Fibroblast of skin of right quadriceps (primary cell): ENCODE measurements at regions not wholly inside any gene's neighbourhood (a gene's known extent, or its start where the extent isn't known, plus 50 kb on each side); places are given as distances from the start of the nearest gene placed in this dataset.
"Not testable (repeated sequence)": the region's sequence is repeated elsewhere in the genome, so short reads cannot be mapped to it uniquely, and the experiment has no call there.

ENCODE experiments used
- DNase-seq: peaks from one replicate; pipeline ENCODE4 v3.0.0-alpha.2; 2013

DNA sequence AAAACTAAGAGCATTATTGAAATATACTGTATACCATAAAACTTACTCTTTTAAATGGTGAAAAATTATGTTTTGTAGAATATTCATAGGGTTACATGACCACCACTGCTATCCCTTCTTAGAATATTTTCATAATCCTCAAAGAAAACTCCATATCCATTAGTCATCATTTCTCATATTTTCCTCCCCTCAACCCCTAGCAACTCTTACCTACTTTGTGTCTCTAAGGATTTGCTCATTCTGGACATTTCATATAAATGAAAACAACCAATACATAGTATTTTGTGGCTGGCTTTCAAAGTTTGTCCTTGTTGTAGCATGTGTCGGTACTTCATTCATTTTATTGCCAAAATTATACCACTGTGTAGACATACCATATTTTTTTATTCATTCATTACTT, 863.8 kb downstream of the KCNA4 start:
- peak; percentile 43 for DNase-seq

DNA sequence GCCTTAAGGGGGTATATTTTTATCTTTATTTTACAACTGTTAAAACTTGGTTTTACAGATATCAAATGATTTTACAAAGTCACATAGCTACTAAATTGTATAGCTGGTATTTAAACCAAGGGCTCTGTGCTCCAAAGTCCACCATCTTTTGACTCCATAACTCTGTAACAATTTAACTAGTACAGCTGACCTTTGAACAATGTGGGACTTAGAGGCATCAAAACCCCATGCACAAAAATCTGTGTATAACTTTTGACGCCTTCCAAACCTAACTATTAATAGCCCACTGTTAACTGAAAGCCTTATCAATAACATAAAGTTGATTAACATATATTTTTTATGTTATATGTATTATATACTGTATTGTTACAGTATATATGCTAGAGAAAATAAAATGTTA, 874.3 kb downstream of the KCNA4 start:
- not testable (repeated sequence) for DNase-seq

DNA sequence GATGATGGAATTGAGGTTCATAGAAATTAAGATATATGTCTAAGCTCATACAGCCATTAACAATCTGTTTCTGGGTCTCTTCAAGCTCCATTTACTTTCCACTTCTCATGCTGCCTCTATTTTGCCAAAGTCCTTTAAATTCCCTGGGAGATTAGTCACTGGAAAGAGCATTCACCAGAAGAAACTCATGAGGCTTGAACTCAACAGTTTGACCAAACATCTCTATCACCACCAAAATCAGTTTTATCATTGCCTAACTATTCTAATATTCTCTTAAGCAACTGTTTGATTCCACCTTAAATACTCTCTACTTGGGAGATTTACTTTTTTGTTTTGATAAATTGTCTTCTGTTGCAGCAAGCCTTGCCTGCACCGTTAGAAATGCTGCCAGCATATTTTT, 881.3 kb downstream of the KCNA4 start:
- DNase-seq: peak; percentile 60

DNA sequence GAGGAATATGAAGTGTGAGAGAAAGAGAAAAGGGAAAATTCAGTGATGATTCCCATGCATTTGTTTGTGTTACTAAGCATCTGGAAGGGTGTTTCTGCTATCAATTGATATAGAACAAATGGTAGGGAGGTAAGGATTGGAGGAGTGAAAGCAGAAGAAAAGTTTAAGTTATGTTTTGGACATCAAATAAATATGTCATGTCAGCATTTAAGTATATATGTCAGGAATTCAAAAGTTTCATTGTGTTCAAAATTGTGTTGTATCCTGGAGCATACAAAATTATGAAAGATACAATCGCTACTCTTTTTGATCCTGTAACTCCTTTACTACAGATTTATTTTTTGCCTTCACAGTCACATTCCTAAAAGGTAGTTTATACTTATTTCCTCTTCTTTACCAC, 885.8 kb downstream of the KCNA4 start:
- DNase-seq: no peak

DNA sequence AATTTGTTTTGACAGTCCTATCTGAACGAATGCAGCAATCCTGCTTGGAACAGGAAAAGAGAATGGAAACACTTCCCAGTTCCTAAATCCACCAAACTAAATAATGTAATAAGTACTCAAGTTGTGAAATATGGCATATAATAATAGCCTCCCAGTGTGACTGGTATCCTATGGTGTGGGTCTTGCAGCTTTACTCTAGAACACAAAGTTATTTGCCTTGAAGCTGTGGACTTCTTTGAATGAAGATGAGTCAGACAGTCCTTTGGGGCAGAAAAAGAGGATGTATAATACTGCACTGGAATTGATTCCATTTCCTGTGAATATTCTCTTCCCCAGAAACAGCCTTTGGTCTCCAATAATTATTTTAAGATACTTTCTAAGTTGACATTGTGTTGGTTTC, 887.0 kb downstream of the KCNA4 start:
- peak; percentile 67 for DNase-seq

DNA sequence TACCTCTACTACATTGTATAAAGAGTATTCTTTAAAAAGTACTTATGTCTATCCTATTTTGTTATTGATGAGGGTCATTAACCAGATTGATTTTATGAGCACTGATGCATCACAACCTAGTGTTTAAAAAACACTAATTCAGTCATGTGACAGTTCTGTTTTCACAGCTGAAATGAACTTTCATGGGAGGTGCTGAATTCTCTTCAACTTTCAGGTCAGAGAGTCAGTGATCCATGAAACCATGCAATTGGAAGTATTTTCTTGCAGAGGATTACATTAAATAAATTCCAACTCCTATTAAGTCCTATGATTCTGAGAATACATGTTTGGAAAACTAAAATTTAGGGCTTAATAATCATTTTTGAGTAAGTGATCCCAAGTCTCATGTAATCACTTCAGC, 889.4 kb downstream of the KCNA4 start:
- DNase-seq: no peak

DNA sequence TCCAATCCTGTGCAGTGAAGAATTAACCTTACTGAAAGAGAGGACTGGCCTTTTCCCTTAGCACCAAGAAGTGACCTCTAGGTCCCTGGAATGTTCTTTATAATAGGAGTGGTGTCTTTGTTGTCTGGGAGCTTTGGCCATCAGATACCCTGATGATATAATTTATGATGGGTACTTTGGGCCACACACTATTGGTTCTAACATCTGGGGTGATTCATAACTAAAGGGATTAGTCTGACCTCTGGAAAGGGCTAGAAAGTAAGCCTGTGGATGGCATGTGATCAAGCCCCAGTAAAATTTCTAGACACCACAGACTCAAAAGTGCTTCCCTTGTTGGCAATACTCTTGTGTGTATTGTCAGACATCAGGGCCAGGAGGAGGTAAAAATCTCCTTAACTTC, 891.2 kb downstream of the KCNA4 start:
- peak; percentile 26 for DNase-seq

DNA sequence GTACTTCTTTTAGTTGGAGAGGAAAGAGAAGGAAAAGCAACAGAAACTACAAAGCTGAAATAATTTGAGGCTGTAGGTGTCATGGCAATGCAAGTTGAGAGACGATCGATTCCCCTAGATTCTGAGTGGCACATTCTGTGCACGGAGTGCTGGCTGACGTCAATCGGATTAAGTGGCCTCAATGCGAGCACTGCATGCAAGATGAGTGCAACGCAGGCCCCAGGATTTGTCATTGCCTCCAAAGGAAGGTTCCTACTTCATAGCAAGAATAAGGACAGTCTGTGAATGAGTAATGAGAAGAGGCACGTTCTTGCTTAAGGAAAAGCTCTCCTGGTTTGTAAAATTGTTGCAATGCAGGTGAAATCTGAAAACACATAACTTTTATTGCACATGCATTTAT, 892.4 kb downstream of the KCNA4 start:
- DNase-seq: no peak

DNA sequence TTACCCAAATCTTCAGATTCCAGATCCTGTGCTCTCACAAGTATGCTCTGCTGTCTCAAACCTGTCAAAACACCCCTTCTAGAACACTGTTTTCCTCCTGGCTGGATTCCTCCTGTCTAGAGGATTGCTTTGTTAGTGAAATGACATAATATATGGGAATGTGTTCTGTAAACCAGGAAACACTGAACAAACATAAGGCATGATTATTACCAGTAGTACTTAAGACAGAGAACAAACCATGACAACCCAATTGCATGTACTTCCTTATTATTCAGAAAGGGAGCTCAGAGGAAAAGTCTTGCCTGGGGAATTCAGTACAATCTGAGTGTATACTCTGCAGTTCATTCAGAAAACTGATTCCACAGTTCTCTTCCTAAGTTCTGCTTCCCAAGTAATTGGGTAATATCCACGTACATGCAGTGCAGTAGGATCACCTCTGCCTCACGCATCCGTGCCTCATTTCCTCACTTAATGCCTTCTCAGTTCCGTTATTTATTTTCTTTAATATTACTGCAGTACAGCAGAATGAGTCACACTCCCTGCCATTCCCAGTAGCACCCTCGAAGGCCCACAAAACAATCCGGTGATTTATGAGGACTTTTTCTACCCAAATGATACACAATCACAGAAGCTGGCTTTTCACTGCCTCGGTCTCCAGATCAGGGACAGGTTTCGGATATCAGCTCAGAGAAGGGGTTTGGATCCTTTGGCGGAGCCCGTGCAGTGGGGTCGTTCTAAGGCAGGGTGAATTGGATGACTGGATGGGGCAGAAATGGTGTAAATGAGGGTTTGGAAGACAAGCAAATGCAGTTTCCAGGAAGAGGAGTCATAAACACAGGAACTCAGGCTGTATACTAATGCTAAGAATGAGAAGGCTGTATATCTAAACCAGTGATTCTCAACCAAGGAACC, 896.9 kb downstream of the KCNA4 start:
- peak; percentile 85 for DNase-seq

DNA sequence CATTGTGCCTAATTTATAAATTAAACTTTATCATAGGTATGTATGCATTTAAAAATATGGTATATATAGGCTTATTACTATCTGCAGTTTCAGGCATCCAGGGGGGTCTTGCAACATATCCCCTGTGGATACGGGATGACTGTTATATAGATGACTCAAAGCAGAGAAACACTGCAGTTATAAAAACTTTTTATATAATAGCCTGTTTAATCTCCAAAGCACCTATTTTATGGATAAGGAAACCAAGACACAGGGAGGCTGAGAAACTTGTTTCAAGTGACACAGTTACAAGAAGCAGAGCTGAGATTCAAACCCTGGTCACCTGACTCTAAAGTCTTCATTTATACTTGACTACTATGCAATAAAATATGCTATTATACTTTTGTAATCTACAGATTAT, 897.7 kb downstream of the KCNA4 start:
- DNase-seq: peak; percentile 61

DNA sequence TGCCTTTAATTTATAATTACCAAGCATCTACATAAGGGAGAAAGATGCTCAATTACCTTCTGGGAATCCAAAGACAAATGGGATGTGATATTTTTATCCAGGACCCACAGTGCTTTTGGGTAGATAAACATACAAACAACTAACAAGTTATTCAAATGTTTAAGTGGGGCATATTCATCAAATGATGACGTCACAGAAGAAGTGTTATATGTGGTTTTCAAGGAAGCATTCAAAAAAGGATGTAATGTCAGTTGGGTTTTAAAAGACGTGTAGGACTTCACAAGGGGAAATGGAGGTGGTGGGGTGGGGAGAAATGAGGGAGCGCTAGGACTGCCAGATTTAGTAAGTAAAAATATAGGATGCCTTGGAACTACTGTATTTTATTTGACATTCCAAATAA, 915.9 kb downstream of the KCNA4 start:
- no peak for DNase-seq

DNA sequence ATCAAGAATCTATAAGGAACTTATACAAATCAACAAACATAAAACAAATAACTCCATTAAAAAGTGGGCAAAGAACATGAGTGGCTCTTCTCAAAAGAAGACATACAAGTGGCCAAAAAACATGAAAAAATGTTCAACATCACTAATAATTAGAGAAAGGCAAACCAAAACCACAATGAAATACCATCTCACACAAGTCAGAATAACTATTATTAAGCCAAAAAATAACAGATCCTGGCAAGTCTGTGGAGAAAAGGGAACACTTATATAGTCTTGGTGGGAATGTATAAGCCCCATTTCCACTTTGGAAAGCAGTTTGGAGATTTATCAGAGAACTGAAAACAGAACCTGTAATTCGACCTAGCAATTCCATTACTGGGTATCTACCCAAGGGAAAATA, 921.0 kb downstream of the KCNA4 start:
- peak; percentile 7 for DNase-seq

DNA sequence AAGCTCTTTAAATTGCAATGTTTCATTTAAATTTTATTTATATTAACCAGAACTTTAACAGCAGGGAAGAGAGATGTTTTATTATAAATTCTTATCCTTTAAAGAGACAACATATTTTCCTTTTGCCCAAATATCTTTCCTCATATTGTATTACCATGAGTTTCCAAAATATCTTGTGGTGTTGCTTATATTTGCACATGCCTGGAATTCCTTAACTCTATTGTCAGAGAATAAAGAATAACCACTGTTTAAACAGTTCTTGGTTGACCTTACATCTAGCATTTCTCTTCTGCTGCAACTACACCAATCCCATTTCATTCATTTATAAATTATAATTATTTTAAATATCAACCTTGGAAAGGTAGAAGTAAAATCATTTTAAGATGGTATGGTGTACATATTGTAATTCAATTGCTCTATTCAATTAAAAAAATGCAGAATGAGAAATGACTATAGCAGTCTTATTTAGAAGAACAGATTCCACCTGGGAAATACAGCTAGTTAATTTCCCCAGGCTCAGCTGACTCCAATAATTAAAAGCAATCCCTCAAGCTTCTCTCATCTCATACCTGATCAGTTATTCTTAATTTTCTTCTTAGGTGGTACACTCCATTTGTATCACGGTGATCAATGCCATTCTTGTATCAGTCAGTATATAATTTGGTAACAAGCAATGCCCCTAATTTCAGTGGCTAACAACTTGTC, 923.3 kb downstream of the KCNA4 start:
- DNase-seq: peak; percentile 68

DNA sequence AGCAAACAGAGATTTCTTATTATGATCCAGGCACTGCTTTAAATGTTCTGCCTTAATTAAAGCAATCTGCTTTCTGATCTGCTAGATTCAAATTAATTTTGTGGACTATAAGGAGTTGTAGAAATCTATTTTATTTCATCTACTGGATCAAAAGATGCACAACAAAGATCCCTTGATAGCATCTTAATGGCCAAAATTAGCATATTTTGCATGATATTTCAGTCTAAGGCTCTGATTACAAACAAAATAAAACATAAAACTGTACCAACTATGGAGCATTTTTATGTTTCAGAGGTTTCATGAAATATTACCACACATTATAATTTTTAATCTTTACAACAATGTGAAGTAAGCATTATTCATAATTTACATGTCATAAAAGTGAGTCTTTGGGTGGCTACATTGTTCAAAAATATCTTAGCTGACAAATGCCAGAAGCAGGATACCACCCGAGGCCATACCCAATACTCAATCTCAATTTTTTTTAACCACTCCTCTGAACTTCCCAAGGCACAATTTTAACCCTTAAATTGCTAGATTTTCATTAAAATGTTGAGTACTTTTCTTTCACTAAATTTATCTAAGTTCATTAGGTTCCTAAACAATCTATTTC, 929.5 kb downstream of the KCNA4 start:
- no peak for DNase-seq

DNA sequence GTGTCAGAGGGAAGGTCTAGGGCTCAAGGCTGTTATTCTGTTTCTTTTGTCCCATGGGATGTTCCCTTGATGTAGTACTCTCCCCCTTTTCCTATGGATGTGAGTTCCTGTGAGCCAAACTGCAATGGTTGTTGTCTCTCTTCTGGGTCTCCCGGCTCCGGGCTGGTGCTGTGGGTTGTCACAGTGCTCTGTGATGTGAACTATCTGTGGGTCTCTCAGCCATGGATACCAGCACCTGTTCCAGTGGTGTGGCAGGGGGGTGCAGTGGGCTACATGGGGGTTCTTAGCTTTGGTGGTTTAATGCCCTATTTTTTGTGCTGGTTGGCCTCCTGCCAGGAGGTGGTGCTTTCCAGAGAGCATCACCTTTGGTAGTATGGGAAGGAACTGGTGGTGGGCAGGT, 941.1 kb downstream of the KCNA4 start:
- no peak for DNase-seq

DNA sequence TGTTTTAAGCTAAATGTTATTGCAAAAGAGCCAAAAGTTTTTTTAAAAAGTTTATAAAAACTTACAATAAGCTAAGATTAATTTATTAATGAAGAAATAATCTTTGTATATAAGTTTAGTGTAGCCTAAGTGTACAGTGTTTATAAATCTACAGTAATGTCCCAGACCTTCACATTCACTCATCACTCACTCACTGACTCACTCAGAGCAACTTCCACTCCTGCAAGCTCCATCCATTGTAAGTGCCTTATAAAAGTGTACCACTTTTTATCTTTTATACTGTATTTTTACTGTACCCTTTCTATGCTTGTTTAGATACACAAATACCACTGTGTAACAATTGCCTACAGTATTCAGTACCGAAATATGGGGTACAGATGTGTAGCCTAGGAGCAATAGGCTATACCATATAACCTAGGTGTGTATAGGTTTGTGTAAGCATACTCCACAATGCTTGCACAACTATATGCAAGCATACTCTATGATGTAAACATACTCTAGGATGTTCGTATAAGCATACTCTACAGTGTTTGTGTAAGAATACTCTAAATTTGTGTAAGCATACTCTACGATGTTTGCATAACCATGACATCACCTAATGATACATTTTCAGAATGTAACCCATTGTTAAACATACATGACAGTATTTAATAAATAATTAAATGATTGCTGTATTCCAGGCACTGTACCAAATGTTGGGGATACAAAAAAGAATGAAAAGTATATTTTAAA, 953.0 kb downstream of the KCNA4 start:
- no peak for DNase-seq

DNA sequence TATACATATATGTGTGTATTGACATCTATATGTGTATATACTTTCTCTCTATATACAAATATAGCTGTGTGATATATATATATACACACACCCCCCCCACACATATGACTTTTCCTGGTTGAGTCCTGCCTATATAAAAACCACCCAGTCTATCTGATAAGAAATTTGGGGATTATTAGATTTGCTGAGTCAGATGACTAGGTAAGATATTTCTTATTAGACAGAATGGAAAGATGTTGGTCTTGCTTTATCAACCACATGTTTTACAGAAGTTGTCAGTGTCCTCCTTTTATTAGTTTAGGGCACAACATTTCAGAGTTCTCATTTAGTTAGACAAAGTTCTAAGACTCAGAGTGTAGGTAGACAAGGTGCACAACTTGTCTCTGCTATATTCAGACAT, 953.3 kb downstream of the METTL15 start:
- DNase-seq: no peak

DNA sequence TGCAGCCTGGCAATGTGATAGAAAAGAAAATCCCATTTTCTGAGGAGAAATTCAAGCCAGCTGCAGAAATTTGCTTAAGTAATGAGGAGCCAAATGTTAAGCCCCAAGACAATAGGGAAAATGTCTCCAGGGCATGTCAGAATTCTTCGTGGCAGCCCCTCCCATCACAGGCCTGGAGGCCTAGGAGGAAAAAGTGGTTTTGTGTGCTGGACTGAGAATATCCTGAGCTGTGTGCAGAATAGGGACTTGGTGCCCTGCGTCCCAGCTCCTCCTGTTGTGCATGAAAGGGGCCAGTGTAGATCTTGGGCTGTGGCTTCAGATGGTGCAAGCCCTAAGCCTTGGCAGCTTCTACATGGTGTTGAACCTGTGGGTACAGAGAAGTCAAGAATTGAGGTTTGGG, 948.3 kb downstream of the METTL15 start:
- not testable (repeated sequence) for DNase-seq

DNA sequence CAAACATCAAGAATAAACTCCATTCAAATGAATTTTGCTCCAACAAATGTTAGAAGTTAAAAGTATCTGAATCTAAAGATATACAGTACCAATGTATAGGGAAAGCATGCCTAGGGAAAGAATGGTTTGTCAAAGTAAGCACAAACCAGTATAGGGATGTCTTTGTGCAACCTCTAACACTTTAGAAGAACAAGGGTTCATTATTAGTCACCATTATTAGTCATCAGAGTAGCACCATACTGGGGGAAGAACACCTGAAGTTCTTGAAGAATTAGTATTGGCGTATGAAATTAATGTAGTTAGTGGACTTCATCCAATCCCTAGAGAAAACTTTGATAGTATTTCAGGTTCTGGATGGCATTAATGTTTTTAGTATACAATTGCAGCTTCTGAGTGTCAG, 943.7 kb downstream of the METTL15 start:
- DNase-seq: no peak

DNA sequence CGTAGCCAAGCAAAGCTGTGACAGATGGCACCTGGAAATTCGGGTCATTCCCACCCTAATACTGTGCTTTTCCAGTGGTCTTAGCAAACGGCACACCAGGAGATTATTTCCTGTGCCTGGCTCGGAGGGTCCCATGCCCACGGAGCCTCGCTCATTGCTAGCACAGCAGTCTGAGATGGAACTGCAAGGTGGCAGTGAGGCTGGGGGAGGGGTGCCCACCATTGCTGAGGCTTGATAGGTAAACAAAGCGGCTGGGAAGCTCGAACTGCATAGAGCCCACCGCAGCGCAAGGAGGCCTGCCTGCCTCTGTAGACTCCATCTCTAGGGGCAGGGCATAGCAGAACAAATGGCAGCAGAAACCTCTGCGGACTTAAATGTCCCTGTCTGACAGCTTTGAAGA, 942.8 kb downstream of the METTL15 start:
- DNase-seq: not testable (repeated sequence)

DNA sequence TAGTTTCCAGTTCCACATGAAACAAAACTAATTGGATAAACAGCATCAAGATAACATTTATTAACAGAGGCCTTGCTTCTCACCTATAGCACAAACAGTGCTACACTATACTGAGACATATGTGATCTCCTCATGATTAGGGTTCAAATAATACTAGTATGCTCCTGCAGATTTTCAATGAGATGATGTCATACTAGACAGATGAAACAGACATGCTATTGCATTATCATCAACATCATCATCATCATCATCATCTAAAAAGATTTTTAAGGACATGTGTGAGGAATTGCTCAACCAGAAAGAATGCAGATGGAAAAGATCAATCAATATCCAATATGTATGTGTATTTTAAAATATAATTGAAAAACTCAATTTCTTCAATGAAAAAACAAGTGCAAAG, 932.3 kb downstream of the METTL15 start:
- no peak for DNase-seq

DNA sequence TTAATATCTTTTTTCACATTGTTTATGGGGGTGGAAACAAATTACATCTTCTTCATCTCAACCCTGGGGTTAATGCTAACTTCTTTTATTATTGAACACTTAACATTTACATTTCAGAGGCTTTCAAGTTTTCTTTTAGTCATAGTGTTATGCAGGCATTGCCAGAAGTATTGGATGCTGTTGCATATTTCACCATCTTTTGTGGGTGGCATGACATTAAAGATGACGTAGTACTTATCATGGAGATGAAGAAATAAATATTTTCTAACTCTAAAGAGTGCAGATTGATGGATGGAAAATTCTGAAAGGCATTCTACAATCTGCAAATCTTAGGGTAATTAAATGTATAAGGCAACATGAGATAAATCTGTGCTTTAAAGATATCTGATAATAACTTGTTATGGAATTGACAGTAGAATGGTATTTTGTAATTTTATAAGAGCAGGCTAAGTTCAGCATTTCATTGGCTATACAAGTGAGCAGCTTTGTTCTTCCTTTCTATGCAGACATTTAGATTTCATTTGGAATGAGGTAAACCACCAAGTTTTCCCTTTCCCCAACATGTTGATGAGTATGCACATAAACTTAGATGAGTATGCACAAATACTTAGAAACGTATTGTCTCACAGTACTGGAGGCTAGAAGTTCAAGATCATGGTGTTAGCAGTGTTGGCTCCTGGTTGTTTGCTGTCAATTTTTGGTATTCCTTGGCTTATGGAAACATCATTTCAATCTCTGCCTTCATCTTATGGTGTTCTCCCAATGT, 924.4 kb downstream of the METTL15 start:
- no peak for DNase-seq
